ENCODE measurements at regions not wholly inside any gene's neighbourhood (a gene's known extent, or its start where the extent isn't known, plus 50 kb on each side); places are given as distances from the start of the nearest gene placed in this dataset.

- TF ChIP-seq POLR2AphosphoS5 (IDR thresholded peaks at IDR 0.05), result no peak
- TF ChIP-seq CTCF (IDR thresholded peaks at IDR 0.05), result no peak
Observed at GRCh38 chr2:67904966-67905365, 157.8 kb downstream of the C1D start.
